ENCODE measurements at regions not wholly inside any gene's neighbourhood (a gene's known extent, or its start where the extent isn't known, plus 50 kb on each side); places are given as distances from the start of the nearest gene placed in this dataset.

DNA sequence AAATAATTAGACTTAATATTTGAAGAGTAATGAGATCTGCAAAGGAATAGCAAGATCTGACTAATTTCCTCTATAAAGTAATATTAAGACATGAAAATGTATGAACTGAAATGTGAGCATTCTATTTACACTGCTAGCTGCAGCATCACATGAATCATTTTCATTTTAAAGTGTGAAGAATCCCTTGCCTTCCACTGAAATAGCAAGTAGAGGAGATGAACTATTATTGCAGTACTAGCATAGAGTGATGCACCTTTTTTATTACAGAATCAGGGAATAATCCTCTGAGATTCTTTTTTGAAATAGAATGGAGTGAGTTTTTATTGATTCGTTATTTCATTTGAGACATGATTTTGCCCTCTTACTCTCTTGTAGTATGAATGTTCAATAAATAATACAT lies 281.9 kb upstream of the NAV3 start:
- TF ChIP-seq POLR2AphosphoS5 (IDR thresholded peaks at IDR 0.05; ENCODE audit: low read depth, low read length) = no peak
- TF ChIP-seq POLR2A (IDR thresholded peaks at IDR 0.05; ENCODE audit: low read depth, low read length) = no peak
- TF ChIP-seq TAF1 (IDR thresholded peaks at IDR 0.05; ENCODE audit: low read depth, low read length) = no peak
